GM21423 (cell line): ENCODE measurements at regions not wholly inside any gene's neighbourhood (a gene's known extent, or its start where the extent isn't known, plus 50 kb on each side); places are given as distances from the start of the nearest gene placed in this dataset.

Experiments used
- ATAC-seq: cut with Tn5 transposase; IDR thresholded peaks from one replicate; pipeline ENCODE4 v1.9.1; 2021; ENCODE audit warnings: mild to moderate bottlenecking, moderate library complexity; ENCODE audit not compliant: unreplicated experiment

- ATAC-seq = no peak
Observed at GRCh38 chr16:77132051-77132618, 58.9 kb upstream of the MON1B start.

- ATAC-seq = no peak
Observed at GRCh38 chr16:77133706-77134105, 57.3 kb upstream of the MON1B start.

- ATAC-seq = no peak
Observed at GRCh38 chr16:77137045-77137444, 53.9 kb upstream of the MON1B start.
